H1 (cell line): ENCODE measurements at regions not wholly inside any gene's neighbourhood (a gene's known extent, or its start where the extent isn't known, plus 50 kb on each side); places are given as distances from the start of the nearest gene placed in this dataset.

Source experiments
- CTCF ChIA-PET: fragments of 300-600 bp; sonication (Branson Sonifier 250); formaldehyde crosslinking; loops from one replicate; lab custom pipeline; 2021; ENCODE audit not compliant: partially characterized antibody; lab: Charles Lee
- POLR2A ChIA-PET: fragments of 300-600 bp; sonication (Branson Sonifier 250); formaldehyde crosslinking; loops from one replicate; lab custom pipeline; 2021; ENCODE audit warnings: inconsistent platforms; ENCODE audit not compliant: partially characterized antibody; lab: Charles Lee
- DNase-seq, 2 experiments: peaks; one replicate each; pipeline versions ENCODE4 v3.0.0 to v3.0.0-alpha.2; 2010 to 2022; ENCODE audit warnings: low spot score in 2 of 2, low read depth in 1 of 2, mixed read lengths in 1 of 2
- FAIRE-seq: peaks from 2 replicates; lab custom pipeline; 2011; peaks lifted over from hg19 to GRCh38; lab: Jason Lieb, UNC
- H2AFZ ChIP-seq: 2 replicates; pipeline ENCODE4 v1.8.1; 2012; ENCODE audit warnings: low read length, inconsistent platforms
- H2AK5ac ChIP-seq: 2 replicates; pipeline ENCODE4 v1.6.1; 2013; ENCODE audit warnings: low read depth, low read length
- H2BK120ac ChIP-seq: replicated peaks from 2 replicates; pipeline ENCODE3; 2013; ENCODE audit warnings: low read depth, low read length, inconsistent platforms
- H2BK12ac ChIP-seq: 2 replicates; pipeline ENCODE4 v1.6.1; 2013; ENCODE audit warnings: low read depth, low read length
- H2BK15ac ChIP-seq: 2 replicates; pipeline ENCODE4 v1.6.1; 2013; ENCODE audit warnings: low read length
- H2BK20ac ChIP-seq: 2 replicates; pipeline ENCODE4 v1.6.1; 2013; ENCODE audit warnings: low read length
- H2BK5ac ChIP-seq: 2 replicates; pipeline ENCODE4 v1.6.1; 2013; ENCODE audit warnings: low read depth, low read length
- H3K14ac ChIP-seq: 2 replicates; pipeline ENCODE4 v1.6.1; 2013; ENCODE audit warnings: inconsistent platforms; ENCODE audit not compliant: insufficient read length
- H3K18ac ChIP-seq: 2 replicates; pipeline ENCODE4 v1.6.1; 2013; ENCODE audit warnings: low read length; ENCODE audit errors: extremely low read depth
- H3K23ac ChIP-seq: 2 replicates; pipeline ENCODE4 v1.6.1; 2013; ENCODE audit warnings: inconsistent platforms; ENCODE audit not compliant: insufficient read length
- H3K23me2 ChIP-seq: 2 replicates; pipeline ENCODE4 v1.6.1; 2013; ENCODE audit warnings: low read depth, low read length
- H3K27ac ChIP-seq: 2 replicates; pipeline ENCODE4 v1.6.1; 2011; ENCODE audit warnings: low read depth, low read length, inconsistent platforms
- H3K27me3 ChIP-seq, 4 experiments: replicated peaks in 1 of 4; 1 replicate in 1 of 4; 2 replicates in 3 of 4; pipeline versions ENCODE4 v1.6.1 to v1.8.1; 2011 to 2013; ENCODE audit warnings: low read length in 3 of 4, mild to moderate bottlenecking in 3 of 4, inconsistent platforms in 2 of 4, mixed read lengths in 2 of 4, moderate library complexity in 1 of 4; ENCODE audit not compliant: control insufficient read depth in 3 of 4, insufficient read depth in 3 of 4; ENCODE audit errors: extremely low read depth in 1 of 4
- H3K36me3 ChIP-seq, 4 experiments: 2 replicates each; pipeline versions ENCODE4 v1.6.1 to v1.8.1; 2011 to 2013; ENCODE audit warnings: mild to moderate bottlenecking in 4 of 4, low read length in 3 of 4, moderate library complexity in 2 of 4, control low read depth in 1 of 4, inconsistent platforms in 1 of 4; ENCODE audit not compliant: insufficient read depth in 4 of 4, control insufficient read depth in 2 of 4
- H3K4ac ChIP-seq: replicated peaks from 2 replicates; pipeline ENCODE3; 2013; ENCODE audit warnings: low read length, low read depth, mixed read lengths, inconsistent platforms; ENCODE audit not compliant: insufficient read length
- H3K4me1 ChIP-seq, 4 experiments: replicated peaks in 1 of 4; 1 replicate in 1 of 4; 2 replicates in 3 of 4; pipeline versions ENCODE4 v1.6.1 to v1.8.1; 2011 to 2013; ENCODE audit warnings: low read length in 3 of 4, inconsistent platforms in 2 of 4, mixed read lengths in 1 of 4; ENCODE audit not compliant: insufficient read depth in 4 of 4, control insufficient read depth in 3 of 4
- H3K4me2 ChIP-seq, 2 experiments: 2 replicates each; pipeline versions ENCODE4 v1.6.1 to v1.8.1; 2011 to 2013; ENCODE audit warnings: low read depth in 2 of 2, low read length in 2 of 2, control low read depth in 1 of 2, inconsistent platforms in 1 of 2, mild to moderate bottlenecking in 1 of 2; ENCODE audit not compliant: insufficient read depth in 1 of 2
- H3K4me3 ChIP-seq, 4 experiments: fragments of 200-600, 300-600 bp in 1 of 4; sonication (generic), shearing (Covaris generic), sonication (Bioruptor Twin) in 1 of 4; 2 replicates each; pipeline versions ENCODE4 v1.5.1 to v1.8.1; 2011 to 2016; ENCODE audit warnings: low read length in 4 of 4, low read depth in 3 of 4, control low read depth in 2 of 4, inconsistent platforms in 2 of 4, mild to moderate bottlenecking in 2 of 4, mixed read lengths in 1 of 4, moderate library complexity in 1 of 4; ENCODE audit not compliant: insufficient read depth in 2 of 4; ENCODE audit errors: extremely low read depth in 1 of 4
- H3K56ac ChIP-seq: replicated peaks from 2 replicates; pipeline ENCODE3; 2013; ENCODE audit warnings: low read depth, mild to moderate bottlenecking, mixed read lengths, low read length, inconsistent platforms; ENCODE audit not compliant: insufficient read length
- H3K79me1 ChIP-seq: 2 replicates; pipeline ENCODE4 v1.6.1; 2013; ENCODE audit warnings: low read depth, low read length, control low read depth
- H3K79me2 ChIP-seq, 2 experiments: 2 replicates each; pipeline versions ENCODE4 v1.6.1 to v1.8.1; 2012 to 2013; ENCODE audit warnings: low read length in 2 of 2, mild to moderate bottlenecking in 2 of 2, inconsistent platforms in 1 of 2; ENCODE audit not compliant: insufficient read depth in 2 of 2, control insufficient read depth in 1 of 2
- H3K9ac ChIP-seq, 4 experiments: replicated peaks in 1 of 4; 1 replicate in 1 of 4; 2 replicates in 3 of 4; pipeline versions ENCODE4 v1.6.1 to v1.8.1; 2011 to 2013; ENCODE audit warnings: low read depth in 3 of 4, low read length in 3 of 4, control low read depth in 2 of 4, mild to moderate bottlenecking in 2 of 4, moderate library complexity in 2 of 4, inconsistent platforms in 1 of 4; ENCODE audit errors: extremely low read depth in 1 of 4
- H3K9me3 ChIP-seq, 2 experiments: 2 replicates each; pipeline versions ENCODE4 v1.6.1 to v1.8.1; 2012 to 2013; ENCODE audit warnings: mild to moderate bottlenecking in 2 of 2, moderate library complexity in 2 of 2, control low read depth in 1 of 2, inconsistent platforms in 1 of 2, low read depth in 1 of 2, low read length in 1 of 2, mixed read lengths in 1 of 2; ENCODE audit not compliant: insufficient read depth in 2 of 2
- H4K20me1 ChIP-seq, 2 experiments: replicated peaks in 1 of 2; 2 replicates each; pipeline versions ENCODE3 to v1.8.1; 2011 to 2013; ENCODE audit warnings: inconsistent platforms in 2 of 2, low read length in 2 of 2, mild to moderate bottlenecking in 1 of 2; ENCODE audit not compliant: insufficient read depth in 2 of 2, control insufficient read depth in 1 of 2
- H4K5ac ChIP-seq: 2 replicates; pipeline ENCODE4 v1.6.1; 2013; ENCODE audit warnings: low read length, low read depth, mixed read lengths, inconsistent platforms; ENCODE audit not compliant: insufficient read length
- H4K8ac ChIP-seq: 2 replicates; pipeline ENCODE4 v1.8.0; 2013; ENCODE audit warnings: mild to moderate bottlenecking, moderate library complexity, low read length, inconsistent platforms; ENCODE audit not compliant: insufficient read depth; ENCODE audit errors: extremely low read depth
- H4K91ac ChIP-seq: replicated peaks from 2 replicates; pipeline ENCODE3; 2013; ENCODE audit warnings: low read length, mixed read lengths, inconsistent platforms; ENCODE audit not compliant: insufficient read length
- CEBPB ChIP-seq: IDR thresholded peaks from 2 replicates; pipeline ENCODE4 v1.6.1; 2012; ENCODE audit warnings: low read depth, low read length
- JUND ChIP-seq: IDR thresholded peaks from 2 replicates; pipeline ENCODE4 v1.6.1; 2011; ENCODE audit warnings: mild to moderate bottlenecking, improper control_type of control experiment, low read length
- POLR2AphosphoS5 ChIP-seq: IDR thresholded peaks from 2 replicates; pipeline ENCODE4 v1.6.1; 2011; ENCODE audit warnings: low read depth, low read length
- RXRA ChIP-seq: IDR thresholded peaks from 2 replicates; pipeline ENCODE4 v1.6.1; 2011; ENCODE audit warnings: low read depth, mild to moderate bottlenecking, low read length, moderate library complexity; ENCODE audit not compliant: insufficient read depth
- WGBS, 2 experiments: shearing (Covaris generic) in 1 of 2; methylation state at CpG; one replicate each; pipeline versions ENCODE4 v1.1.6 to v1.1.7; 2013 to 2015; ENCODE audit warnings: low lambda C conversion rate in 2 of 2, mixed read lengths in 2 of 2, inconsistent platforms in 1 of 2, low coverage in 1 of 2, missing lambda C conversion rate in 1 of 2; ENCODE audit not compliant: insufficient replicate concordance in 2 of 2, insufficient coverage in 1 of 2, insufficient read length in 1 of 2; ENCODE audit errors: extremely low coverage in 1 of 2, missing lambda C conversion rate in 1 of 2; 5-methylcytosine and 5-hydroxymethylcytosine counted together

DNA sequence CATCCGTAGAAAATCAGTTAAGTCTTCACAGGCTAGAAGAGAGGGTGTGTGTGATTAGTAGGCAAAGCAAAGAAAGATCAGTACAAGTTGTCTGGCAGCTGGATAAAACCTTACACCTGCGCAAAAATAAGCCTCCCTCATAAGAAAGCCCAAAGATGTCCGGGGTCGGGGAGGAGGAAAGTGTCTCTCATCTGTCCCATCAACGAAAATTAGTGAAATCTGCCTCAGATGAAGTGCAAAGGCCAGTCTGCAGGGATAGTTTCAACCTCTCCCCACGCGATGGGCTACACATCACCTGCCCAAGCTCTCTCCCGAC is 333.9 kb downstream of the SRGAP2C start:
- H3K27ac ChIP-seq, result no peak overlapping the region
- H4K5ac ChIP-seq, result peak overlapping the region; percentile 65
- DNase-seq (no peak), FAIRE-seq (no peak)
- no peak overlapping the region for H3K23ac ChIP-seq
- no peak overlapping the region for H2BK12ac ChIP-seq
- H2BK5ac ChIP-seq, result no peak overlapping the region
- peak overlapping the region; percentile 78; the same call in 1 of the 2 replicates for H3K18ac ChIP-seq
- H3K9me3 ChIP-seq, result 0 out of 4 replicates have a peak, but pooled peaks cover 0 to 3% of the 10 kb centered on the region in 2 experiments
- no peaks in the 10 kb centered on the region for H4K20me1 ChIP-seq
- TF ChIP-seq JUND, result no peak
- no peak for TF ChIP-seq RXRA
- no peak for TF ChIP-seq POLR2AphosphoS5
- no peak for TF ChIP-seq CEBPB
- POLR2A ChIA-PET, result interaction anchor here (0.6 to 3.1 kb wide), 2 partner anchors 10 kb away, joined by 3 to 9 read pairs; no protein-coding TSS in a partner anchor
- peaks cover 0 to 4% (median 1%) of the 10 kb centered on the region in 4 experiments; a peak in 2 of 7 replicates for H3K4me1 ChIP-seq
- H3K14ac ChIP-seq, result no peak overlapping the region
- H4K91ac ChIP-seq, result peak overlapping the region; percentile 65
- no peak overlapping the region for H3K4ac ChIP-seq
- peaks cover 7% of the 10 kb centered on the region; the same call in 1 of the 2 replicates for H3K23me2 ChIP-seq
- peak overlapping the region; percentile 91 for H2AFZ ChIP-seq
- no peaks in the 10 kb centered on the region for H3K79me2 ChIP-seq
- 27% methylated on average over 8 of the region's 8 CpGs; no CpG with 5 or more reads in 1 of the 2 experiments for WGBS, 2 experiments
- no peak overlapping the region for H3K56ac ChIP-seq
- H4K8ac ChIP-seq, result 0 out of 2 replicates have a peak overlapping the region, but pooled peaks have one; percentile 91
- no peak overlapping the region for H2AK5ac ChIP-seq
- CTCF ChIA-PET, result no interaction called here
- H2BK120ac ChIP-seq, result no peak overlapping the region
- H2BK15ac ChIP-seq, result no peak overlapping the region
- H3K27me3 ChIP-seq, result no peaks in the 10 kb centered on the region; a peak in 1 of 7 replicates
- H3K79me1 ChIP-seq, result no peaks in the 10 kb centered on the region
- peak overlapping the region; percentile 72 to 86 for H3K4me2 ChIP-seq
- peak overlapping the region; percentile 44 to 76 (median 58) for H3K4me3 ChIP-seq
- no peaks in the 10 kb centered on the region for H3K36me3 ChIP-seq
- peak overlapping the region; percentile 40 to 65 (median 52); a peak in 6 of 7 replicates for H3K9ac ChIP-seq
- H2BK20ac ChIP-seq, result no peak overlapping the region
